ENCODE measurements at regions not wholly inside any gene's neighbourhood (a gene's known extent, or its start where the extent isn't known, plus 50 kb on each side); places are given as distances from the start of the nearest gene placed in this dataset.
"Not testable (repeated sequence)": the region's sequence is repeated elsewhere in the genome, so short reads cannot be mapped to it uniquely, and the experiment has no call there.

DNA sequence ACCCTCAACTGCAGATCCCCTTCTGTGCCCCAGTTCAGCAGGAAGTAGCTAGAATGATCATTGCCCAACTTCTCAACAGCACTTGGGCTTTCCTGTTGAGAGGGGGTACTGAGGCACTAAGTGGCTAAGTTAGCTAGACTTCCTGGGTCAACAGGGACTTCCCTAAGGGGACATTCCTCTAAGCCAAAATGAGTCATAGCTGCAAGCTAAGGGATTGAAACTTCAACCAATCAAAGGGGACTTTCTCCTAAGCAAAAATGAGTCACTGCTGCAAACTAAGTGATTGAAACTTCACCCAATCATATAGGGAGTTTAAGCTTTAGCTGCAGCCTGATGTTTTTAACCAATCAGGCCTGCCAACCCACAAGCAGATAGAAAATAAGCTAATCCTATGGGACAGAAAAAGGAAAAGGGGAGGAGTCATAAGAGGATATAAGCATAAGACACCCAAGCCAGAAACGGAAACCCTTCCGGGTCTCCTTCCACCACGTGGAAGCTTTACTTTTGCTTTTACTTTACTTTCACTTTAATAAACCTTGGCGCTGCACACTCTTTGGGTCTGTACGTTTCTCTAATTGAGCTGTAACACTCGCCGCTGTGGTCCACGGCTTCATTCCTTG, 659.0 kb upstream of the HS3ST5 start:
- no peak overlapping the region for H3K4me3 ChIP-seq (ENCODE audit: low read length)
- no peak for TF ChIP-seq ZNF274 (IDR thresholded peaks at IDR 0.05; ENCODE audit: low read depth, low read length)

DNA sequence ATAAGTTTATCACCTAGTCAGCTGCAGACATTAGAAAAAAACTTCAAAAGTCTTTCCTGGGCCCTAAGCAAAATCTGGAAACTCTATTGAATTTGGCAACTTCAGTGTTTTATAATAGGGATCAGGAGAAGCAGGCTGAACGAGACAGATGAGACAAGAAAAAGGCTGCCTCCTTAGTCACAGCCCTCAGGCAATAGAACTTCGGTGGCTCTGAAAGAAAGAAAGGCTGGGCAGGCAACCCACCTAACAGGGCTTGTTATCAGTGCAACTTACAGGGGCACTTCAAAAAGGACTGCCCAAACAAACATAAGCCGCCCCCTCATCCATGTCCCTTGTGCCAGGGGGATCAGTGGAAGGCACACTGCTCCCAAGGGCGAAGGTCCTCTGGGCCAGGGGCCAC, 657.9 kb upstream of the HS3ST5 start:
- H3K4me3 ChIP-seq (ENCODE audit: low read length): no peak overlapping the region
- TF ChIP-seq ZNF274 (IDR thresholded peaks at IDR 0.05; ENCODE audit: low read depth, low read length): no peak

DNA sequence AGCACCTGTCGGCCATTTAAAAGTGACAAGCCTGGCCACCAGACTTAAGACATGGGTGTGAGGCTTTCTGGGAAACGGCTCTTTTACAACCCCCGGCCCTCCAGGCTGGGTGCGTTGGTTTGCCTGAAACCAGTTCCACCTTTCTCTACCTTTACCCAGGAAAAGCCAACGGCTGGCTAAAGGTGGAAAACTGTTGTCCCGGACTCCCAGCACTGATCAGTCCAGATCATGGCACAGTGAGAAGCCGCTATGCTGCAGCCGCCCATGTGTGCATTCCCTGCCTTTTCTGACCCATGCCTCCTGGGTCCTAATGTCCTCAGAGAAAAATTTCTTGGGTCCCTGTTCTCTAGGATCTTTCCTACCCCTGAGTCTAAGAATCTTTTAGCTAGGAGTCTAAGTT, 655.7 kb upstream of the HS3ST5 start:
- TF ChIP-seq ZNF274 (IDR thresholded peaks at IDR 0.05; ENCODE audit: low read depth, low read length): no peak
- no peak overlapping the region for H3K4me3 ChIP-seq (ENCODE audit: low read length)

DNA sequence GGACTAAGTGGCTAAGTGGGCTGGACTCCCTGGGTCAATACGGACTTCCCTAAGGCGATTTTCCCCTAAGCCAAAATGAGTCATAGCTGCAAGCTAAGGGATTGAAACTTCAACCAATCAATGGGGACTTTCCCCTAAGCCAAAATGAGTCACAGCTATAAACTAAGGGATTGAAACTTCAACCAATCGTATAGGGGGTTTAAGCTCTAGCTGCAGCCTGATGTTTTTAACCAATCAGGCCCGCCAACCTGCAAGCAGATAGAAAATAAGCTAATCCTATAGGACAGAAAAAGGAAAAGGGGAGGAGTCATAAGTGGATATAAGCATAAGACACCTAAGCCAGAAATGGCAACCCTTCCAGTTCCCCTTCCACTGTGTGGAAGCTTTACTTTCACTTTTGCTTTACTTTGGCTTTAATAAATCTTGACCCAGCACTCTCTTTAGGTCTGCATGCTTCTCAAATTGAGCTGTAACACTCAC, 655.0 kb upstream of the HS3ST5 start:
- TF ChIP-seq ZNF274 (IDR thresholded peaks at IDR 0.05; ENCODE audit: low read depth, low read length): no peak

DNA sequence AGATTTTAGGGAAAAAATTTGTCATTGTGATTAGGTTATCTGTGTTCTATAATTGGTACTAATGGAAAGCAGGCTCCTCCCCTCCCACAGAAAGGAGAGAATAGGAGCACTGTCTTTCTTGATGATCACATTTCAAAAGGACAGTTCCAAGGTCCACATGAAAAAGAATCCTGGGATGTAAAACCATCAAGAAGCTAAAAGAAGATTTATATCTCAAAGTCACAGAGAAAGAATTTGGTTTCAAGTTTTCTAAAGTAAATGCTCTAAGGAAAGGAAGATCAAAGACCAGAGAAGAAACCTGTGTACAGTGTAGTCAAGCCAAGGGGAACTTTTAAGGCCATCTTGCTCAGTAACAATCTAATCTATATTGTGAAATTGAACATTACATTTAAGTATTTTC, 652.7 kb upstream of the HS3ST5 start:
- no peak overlapping the region for H3K4me3 ChIP-seq (ENCODE audit: low read length)
- no peak for TF ChIP-seq ZNF274 (IDR thresholded peaks at IDR 0.05; ENCODE audit: low read depth, low read length)

More for the DNA sequence above, 655.0 kb upstream of the HS3ST5 start:
- H3K4me3 ChIP-seq (ENCODE audit: low read length): no peak overlapping the region

DNA sequence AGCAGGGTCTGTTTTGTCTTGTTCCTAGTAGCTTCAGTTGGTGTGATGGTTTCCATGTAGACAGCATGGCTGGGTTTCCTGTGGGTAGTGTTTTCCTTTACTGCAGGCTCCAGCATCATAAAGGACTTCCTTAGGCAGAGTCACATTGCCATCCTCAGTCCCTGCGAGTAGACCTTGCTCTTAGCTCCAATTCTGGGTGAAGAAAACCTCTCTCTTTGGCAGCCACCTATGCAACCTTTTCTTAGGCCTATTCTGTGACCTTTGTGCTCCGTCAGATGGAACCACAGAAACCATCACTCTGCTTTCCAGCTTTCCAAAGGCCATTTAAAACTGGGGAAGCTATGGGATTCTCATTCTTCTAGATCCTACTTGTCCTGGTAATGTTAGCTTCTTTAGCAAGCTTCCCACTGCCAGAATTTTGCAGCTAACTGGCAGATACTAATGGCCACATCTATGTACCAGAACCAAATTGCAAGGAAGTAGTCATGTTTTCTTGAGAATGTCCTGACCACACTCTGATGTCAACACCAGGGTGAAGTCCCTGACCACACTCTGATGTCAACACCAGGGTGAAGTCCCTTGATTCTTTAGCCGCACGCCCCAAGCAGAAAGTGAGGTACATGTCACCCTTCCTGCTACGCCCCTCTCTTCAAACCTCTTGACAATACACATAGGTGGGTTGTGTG, 646.6 kb upstream of the HS3ST5 start:
- no peak for TF ChIP-seq ZNF274 (IDR thresholded peaks at IDR 0.05; ENCODE audit: low read depth, low read length)
- H3K4me3 ChIP-seq (ENCODE audit: low read length): no peak overlapping the region

DNA sequence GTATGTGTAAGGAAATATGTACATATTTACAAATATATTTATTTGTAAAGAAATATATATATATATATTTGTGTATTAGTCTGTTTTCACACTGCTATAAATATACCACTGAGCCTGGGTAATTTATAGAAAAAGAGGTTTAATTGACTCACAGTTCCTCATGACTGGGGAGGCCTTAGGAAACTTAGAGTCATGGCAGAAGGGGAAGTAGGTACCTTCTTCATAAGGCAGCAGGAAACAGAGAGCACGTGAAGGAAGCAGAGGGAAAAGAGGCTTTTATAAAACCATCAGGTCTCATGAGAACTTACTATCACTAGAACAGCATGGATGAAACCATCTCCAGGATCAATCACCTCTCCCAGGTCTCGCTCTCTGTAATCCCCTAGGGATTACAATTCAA, 644.5 kb upstream of the HS3ST5 start:
- no peak for TF ChIP-seq ZNF274 (IDR thresholded peaks at IDR 0.05; ENCODE audit: low read depth, low read length)
- H3K4me3 ChIP-seq (ENCODE audit: low read length): no peak overlapping the region

DNA sequence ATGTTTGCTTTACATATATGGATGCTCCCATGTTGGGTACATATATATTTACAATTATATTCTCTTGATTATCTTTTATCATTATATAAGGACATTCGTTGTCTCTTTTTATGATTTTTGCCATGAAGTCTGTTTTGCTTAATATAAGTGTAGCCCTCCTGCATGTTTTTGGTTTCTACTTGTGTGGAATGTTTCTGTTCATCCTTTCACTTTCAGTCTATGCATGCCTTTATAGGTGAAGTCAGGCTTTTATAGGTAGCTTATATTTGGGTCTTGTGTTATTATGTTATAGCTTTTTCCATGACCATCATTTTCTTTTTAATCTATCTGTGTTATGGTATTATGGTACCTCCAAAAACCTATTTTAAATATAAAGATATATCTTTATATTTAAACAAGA, 612.5 kb upstream of the HS3ST5 start:
- H3K4me3 ChIP-seq (ENCODE audit: low read length): no peak overlapping the region
- TF ChIP-seq ZNF274 (IDR thresholded peaks at IDR 0.05; ENCODE audit: low read depth, low read length): no peak

DNA sequence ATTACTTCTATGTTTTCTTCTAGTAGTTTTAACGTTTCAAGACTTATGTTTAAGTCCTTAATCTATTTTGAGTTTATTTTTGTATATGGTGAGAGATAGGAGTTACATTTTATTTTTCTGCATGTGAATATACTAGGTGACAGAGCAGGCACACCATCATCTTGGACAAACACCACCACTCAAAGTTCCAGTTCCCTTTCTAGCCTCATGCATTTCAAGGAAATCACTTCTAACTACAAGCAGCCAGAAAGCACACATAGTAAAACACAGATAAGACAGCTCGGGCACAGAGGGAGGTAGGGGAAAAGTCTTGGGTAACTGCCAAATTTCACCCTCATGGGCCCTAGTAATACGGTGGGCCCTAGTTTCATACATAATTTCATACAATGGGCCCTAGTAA, 609.4 kb upstream of the HS3ST5 start:
- TF ChIP-seq ZNF274 (IDR thresholded peaks at IDR 0.05; ENCODE audit: low read depth, low read length): no peak
- no peak overlapping the region for H3K4me3 ChIP-seq (ENCODE audit: low read length)

DNA sequence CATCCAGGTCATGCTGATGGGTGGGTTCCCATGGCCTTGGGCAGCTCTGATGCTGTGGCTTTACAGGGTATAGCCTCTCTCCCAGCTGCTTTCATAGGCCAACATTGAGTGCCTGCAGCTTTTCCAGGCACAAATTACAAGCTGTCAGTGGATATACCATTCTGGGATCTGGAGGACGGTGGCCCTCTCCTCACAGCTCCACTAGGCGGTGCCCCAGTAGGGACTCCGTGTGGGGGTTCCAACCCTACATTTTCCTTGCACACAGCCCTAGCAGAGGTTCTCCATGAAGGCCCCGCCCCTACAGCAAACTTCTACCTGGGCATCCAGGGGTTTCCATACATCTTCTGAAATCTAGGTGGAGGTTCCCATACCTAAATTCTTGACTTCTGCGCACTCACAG, 602.6 kb upstream of the HS3ST5 start:
- TF ChIP-seq ZNF274 (IDR thresholded peaks at IDR 0.05; ENCODE audit: low read depth, low read length): no peak

DNA sequence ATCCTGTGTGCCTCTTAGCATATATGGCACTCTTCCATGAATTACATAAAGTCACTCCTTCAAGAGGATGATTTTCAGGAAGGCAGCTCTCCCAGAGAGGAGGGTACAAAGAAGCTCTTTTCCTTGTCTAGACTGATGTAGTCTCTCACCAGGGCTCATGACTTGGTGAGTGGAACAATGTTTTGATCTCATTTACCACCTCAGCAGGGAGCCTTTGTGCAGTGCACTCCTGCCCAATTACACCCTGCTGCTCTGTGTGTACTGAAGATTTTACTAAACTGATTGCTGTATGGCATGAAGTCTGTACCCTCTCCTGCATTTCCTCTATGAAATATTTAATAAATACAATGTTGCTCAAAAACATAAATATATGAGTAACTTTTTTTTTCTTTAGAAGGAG, 598.3 kb upstream of the HS3ST5 start:
- no peak for TF ChIP-seq ZNF274 (IDR thresholded peaks at IDR 0.05; ENCODE audit: low read depth, low read length)
- no peak overlapping the region for H3K4me3 ChIP-seq (ENCODE audit: low read length)

More for the DNA sequence above, 602.6 kb upstream of the HS3ST5 start:
- no peak overlapping the region for H3K4me3 ChIP-seq (ENCODE audit: low read length)

DNA sequence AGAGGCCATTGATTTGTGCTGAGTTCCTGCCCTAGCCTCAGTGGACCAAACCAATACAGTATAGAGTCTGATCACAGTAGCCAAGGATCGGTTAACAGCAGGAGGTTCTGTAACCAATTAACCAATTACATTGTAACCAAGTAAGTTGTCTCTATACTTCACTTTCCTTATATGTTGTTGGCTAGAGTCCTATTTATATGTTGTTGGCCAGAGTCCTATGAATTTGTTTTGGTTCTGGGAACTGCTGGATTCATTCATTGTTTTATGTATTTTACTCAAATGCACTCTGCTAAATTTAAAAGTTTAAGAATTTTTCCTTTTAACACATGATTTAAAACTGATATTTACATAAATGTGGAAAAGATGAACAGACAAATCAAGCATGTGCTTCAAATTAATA, 597.4 kb upstream of the HS3ST5 start:
- no peak overlapping the region for H3K4me3 ChIP-seq (ENCODE audit: low read length)
- TF ChIP-seq ZNF274 (IDR thresholded peaks at IDR 0.05; ENCODE audit: low read depth, low read length): no peak

DNA sequence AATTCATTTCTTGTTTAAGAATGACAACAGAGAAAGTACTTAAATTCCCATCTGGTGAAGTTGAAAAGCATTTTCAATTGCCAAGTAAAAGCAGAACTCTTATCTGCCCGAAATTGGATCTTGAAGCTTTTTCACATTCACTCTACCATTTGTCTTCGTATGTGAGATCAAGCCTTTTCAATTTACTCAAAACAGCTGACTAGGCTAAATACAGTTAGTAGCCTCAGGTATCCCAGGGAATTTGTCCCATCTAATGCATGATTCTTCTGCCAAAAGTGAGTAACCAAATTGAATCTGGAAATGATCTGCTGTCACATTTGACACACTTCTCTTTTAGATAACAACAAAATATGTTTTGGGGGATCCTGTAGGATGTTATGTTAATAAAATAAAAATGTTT, 596.8 kb upstream of the HS3ST5 start:
- no peak overlapping the region for H3K4me3 ChIP-seq (ENCODE audit: low read length)
- no peak for TF ChIP-seq ZNF274 (IDR thresholded peaks at IDR 0.05; ENCODE audit: low read depth, low read length)

DNA sequence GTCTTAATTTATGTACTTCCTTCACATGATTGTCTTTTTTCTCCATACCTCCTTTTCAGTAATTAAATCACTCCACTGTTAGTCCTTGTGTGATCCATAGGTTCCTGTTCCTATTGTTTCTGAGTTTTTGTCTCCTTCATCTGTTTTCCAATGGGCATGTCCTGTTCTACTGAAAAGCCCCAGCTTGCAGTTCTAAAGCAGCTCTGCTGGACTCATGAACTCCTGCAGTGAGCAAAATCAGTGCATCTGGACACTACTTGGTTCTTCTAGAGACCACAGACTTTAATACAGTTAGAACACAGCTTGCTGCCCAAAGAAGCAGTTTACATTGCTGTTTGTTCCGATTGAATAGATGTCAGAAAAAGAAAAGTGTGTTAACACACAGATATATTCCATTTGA, 593.3 kb upstream of the HS3ST5 start:
- H3K4me3 ChIP-seq (ENCODE audit: low read length): no peak overlapping the region
- no peak for TF ChIP-seq ZNF274 (IDR thresholded peaks at IDR 0.05; ENCODE audit: low read depth, low read length)

DNA sequence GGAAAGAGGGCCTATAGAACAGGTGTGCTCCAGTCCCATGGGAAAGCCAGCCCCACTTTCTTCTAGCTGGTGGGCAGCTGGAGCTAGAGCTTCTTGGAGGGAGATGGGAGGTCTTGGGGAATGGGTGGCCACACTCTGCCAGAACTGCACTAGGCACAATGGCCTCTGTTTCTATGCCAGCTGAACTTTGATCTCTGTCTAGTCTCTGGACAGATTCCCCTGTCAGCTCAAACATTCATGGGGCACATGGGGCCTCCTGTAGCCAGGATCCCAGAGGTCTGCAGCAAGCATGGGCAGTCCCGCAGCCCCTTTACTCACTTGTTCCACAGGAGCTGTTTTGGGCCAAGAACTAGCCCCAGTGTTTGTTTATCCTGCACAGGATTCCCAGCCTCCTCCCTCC, 591.3 kb upstream of the HS3ST5 start:
- TF ChIP-seq ZNF274 (IDR thresholded peaks at IDR 0.05; ENCODE audit: low read depth, low read length): no peak
- H3K4me3 ChIP-seq (ENCODE audit: low read length): no peak overlapping the region

DNA sequence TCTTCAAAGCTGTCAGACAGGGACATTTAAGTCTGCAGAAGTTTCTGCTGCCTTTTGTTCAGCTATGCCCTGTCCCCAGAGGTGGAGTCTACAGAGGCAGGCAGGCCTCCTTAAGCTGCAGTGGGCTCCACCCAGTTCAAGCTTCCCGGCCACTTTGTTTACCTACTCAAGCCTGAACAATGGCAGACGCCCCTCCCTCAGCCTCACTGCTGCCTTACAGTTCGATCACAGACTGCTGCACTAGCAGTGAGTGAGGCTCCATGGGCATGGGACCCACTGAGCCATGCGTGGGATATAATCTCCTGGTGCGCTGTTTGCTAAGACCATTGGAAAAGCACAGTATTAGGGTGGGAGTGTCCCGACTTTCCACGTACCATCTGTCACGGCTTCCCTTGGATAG, 585.9 kb upstream of the HS3ST5 start:
- H3K4me3 ChIP-seq (ENCODE audit: low read length): not testable (repeated sequence)
